GM20000 (cell line): ENCODE measurements at regions not wholly inside any gene's neighbourhood (a gene's known extent, or its start where the extent isn't known, plus 50 kb on each side); places are given as distances from the start of the nearest gene placed in this dataset.

ENCODE experiments used
- DNase-seq: peaks from one replicate; pipeline ENCODE4 v3.0.0; 2012; ENCODE audit warnings: low spot score
- CTCF ChIP-seq: IDR thresholded peaks from 2 replicates; pipeline ENCODE4 v1.5.1; 2012; ENCODE audit warnings: mild to moderate bottlenecking, control low read depth; ENCODE audit errors: extremely low read depth, missing control alignments

- TF ChIP-seq CTCF, result no peak
- DNase-seq, result no peak
Observed at GRCh38 chr12:127728285-127728684, 538.7 kb upstream of the TMEM132C start.

- TF ChIP-seq CTCF, result no peak
- DNase-seq, result no peak
Observed at GRCh38 chr12:127728729-127729128, 538.2 kb upstream of the TMEM132C start.

GRCh38 chr12:127729381-127729780 is 537.6 kb upstream of the TMEM132C start:
- DNase-seq, result no peak
- no peak for TF ChIP-seq CTCF

- DNase-seq, result no peak
- no peak for TF ChIP-seq CTCF
Observed at GRCh38 chr12:127731657-127732056, 535.3 kb upstream of the TMEM132C start.

GRCh38 chr12:127742231-127742630 is 524.7 kb upstream of the TMEM132C start:
- no peak for DNase-seq
- no peak for TF ChIP-seq CTCF

- no peak for TF ChIP-seq CTCF
- DNase-seq, result no peak
Observed at GRCh38 chr12:127745469-127746212, 521.3 kb upstream of the TMEM132C start.

- DNase-seq, result no peak
- TF ChIP-seq CTCF, result no peak
Observed at GRCh38 chr12:127749416-127749815, 517.6 kb upstream of the TMEM132C start.
